Stomach (tissue), 8 donors: ENCODE measurements at regions not wholly inside any gene's neighbourhood (a gene's known extent, or its start where the extent isn't known, plus 50 kb on each side); places are given as distances from the start of the nearest gene placed in this dataset.

Source experiments
- DNase-seq, 2 donors: peaks; one replicate each; pipeline versions ENCODE4 v3.0.0 to v3.0.0-alpha.2; 2013 to 2019
- H3K27ac ChIP-seq, 5 donors: fragments of 200-600 bp in 4 of 5; sonication (generic) in 4 of 5; one replicate each; pipeline ENCODE4 v1.5.1; 2013 to 2019; ENCODE audit warnings: mild to moderate bottlenecking in 1 of 5, moderate library complexity in 1 of 5
- H3K27me3 ChIP-seq, 3 donors: fragments of 200-600 bp; sonication (generic); one replicate each; pipeline ENCODE4 v1.5.1; 2017 to 2019; ENCODE audit warnings: mixed run types in 1 of 3
- H3K36me3 ChIP-seq, 4 donors: fragments of 200-600 bp; sonication (generic); 1 replicate in 3 of 4; 2 replicates in 1 of 4; pipeline ENCODE4 v1.5.1; 2016 to 2019
- H3K4me1 ChIP-seq, 4 donors: fragments of 200-600 bp; sonication (generic); one replicate each; pipeline ENCODE4 v1.5.1; 2016 to 2019
- H3K4me3 ChIP-seq, 4 donors: fragments of 200-600 bp; sonication (generic) in 3 of 4; one replicate each; pipeline ENCODE4 v1.5.1; 2016 to 2019; ENCODE audit warnings: mild to moderate bottlenecking in 1 of 4
- H3K9me3 ChIP-seq, 4 donors: fragments of 200-600 bp; sonication (generic); one replicate each; pipeline ENCODE4 v1.5.1; 2016 to 2019
- EP300 ChIP-seq: sonication (generic); formaldehyde crosslinking; IDR thresholded peaks from one replicate; pipeline ENCODE4 v1.6.1; 2017; ENCODE audit warnings: antibody characterized with exemption
- POLR2A ChIP-seq, 4 donors: fragments of 450-650 bp; IDR thresholded peaks; one replicate each; pipeline ENCODE4 v1.6.1; 2016; ENCODE audit warnings: antibody characterized with exemption in 4 of 4, control low read depth in 2 of 4, mild to moderate bottlenecking in 1 of 4, moderate library complexity in 1 of 4
- POLR2AphosphoS5 ChIP-seq, 3 donors: sonication (generic); formaldehyde crosslinking; IDR thresholded peaks; one replicate each; pipeline ENCODE4 v1.6.1; 2016; ENCODE audit warnings: antibody characterized with exemption in 3 of 3
- WGBS, 5 donors: extraction: QIAGEN DNeasy Blood & Tissue Kit in 3 of 5; methylation state at CpG; one replicate each; pipeline versions ENCODE4 v1.1.5 to v1.1.7; 2013 to 2018; 5-methylcytosine and 5-hydroxymethylcytosine counted together
- intact Hi-C: fragments of 100-400 bp; cut with DNase I; formaldehyde crosslinking; loops from one replicate; pipeline ENCODE4 v1.15.1; 2023; ENCODE audit warnings: low total_unique reads
- TF ChIP-seq, protein P1 (sequence below), 7 experiments: fragments of 450-650 bp in 4 of 7; fragments of 200-600 bp in 3 of 7; sonication (generic) in 3 of 7; IDR thresholded peaks; one replicate each; pipeline ENCODE4 v1.5.1; 2016 to 2019; ENCODE audit warnings: antibody characterized with exemption in 7 of 7, control low read depth in 2 of 7, mild to moderate bottlenecking in 1 of 7
- donor health status: healthy with polysubstance abuse.
- donor health status: Bipolar disorder and iron deficiency.
- donor health status: healthy.

DNA sequence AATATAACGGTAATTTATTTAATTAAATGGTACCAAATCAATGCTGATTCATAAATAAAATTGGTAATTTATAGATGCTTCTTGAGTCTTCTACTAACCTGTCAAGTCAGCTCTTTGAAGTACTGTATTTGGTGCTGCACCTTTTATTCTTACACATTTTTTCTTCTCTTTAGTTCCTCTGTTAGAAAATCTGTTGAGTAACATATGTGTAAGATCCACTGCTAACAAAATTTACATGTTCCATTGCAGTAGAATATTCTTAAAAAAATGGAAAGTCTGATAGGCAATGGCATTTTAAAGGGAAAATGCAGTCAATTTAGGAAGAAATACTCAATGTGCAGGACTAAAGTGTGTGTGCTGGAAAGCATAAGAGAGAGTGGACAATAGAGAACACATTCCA lies 936.6 kb downstream of the ZPLD1 start:
- peaks cover 0 to 7% (median 0%) of the 10 kb centered on the region in 4 donors for H3K9me3 ChIP-seq
- WGBS, 5 donors, result 0 to 68% (median 64%) methylated on average over 1 of the region's 1 CpG
- H3K4me3 ChIP-seq, result no peak overlapping the region
- no peaks in the 10 kb centered on the region for H3K4me1 ChIP-seq
- TF ChIP-seq, protein P1, sequence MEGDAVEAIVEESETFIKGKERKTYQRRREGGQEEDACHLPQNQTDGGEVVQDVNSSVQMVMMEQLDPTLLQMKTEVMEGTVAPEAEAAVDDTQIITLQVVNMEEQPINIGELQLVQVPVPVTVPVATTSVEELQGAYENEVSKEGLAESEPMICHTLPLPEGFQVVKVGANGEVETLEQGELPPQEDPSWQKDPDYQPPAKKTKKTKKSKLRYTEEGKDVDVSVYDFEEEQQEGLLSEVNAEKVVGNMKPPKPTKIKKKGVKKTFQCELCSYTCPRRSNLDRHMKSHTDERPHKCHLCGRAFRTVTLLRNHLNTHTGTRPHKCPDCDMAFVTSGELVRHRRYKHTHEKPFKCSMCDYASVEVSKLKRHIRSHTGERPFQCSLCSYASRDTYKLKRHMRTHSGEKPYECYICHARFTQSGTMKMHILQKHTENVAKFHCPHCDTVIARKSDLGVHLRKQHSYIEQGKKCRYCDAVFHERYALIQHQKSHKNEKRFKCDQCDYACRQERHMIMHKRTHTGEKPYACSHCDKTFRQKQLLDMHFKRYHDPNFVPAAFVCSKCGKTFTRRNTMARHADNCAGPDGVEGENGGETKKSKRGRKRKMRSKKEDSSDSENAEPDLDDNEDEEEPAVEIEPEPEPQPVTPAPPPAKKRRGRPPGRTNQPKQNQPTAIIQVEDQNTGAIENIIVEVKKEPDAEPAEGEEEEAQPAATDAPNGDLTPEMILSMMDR (IDR thresholded peaks at IDR 0.05), result no peak
- TF ChIP-seq EP300 (no peak), POLR2AphosphoS5 (IDR thresholded peaks at IDR 0.05) (no peak), POLR2A (IDR thresholded peaks at IDR 0.05) (no peak)
- no peak overlapping the region for H3K27ac ChIP-seq
- intact Hi-C loops, result no loop called here
- DNase-seq, result no peak
- no peaks in the 10 kb centered on the region for H3K27me3 ChIP-seq
- no peaks in the 10 kb centered on the region for H3K36me3 ChIP-seq

DNA sequence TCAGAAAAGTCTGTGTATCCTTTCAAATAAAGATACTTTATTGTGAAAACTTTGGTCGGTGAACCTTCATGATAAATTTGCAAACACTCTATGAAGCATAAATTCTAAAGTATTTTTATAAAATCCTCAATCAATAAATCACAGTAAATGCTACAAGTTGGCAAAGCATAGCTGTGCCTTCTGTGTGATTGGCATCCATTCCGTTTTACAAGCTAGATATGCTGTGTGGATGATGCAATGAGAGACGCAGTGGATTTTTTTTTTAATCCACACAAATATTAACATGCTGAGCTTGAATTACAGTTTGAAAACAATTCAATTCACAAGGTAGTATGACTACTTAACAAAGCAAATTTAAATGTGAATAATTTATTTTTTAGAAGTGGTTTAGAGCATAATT lies 937.2 kb downstream of the ZPLD1 start:
- Histone ChIP-seq H3K4me1 (no peaks in the 10 kb centered on the region), H3K27ac (no peak overlapping the region)

DNA sequence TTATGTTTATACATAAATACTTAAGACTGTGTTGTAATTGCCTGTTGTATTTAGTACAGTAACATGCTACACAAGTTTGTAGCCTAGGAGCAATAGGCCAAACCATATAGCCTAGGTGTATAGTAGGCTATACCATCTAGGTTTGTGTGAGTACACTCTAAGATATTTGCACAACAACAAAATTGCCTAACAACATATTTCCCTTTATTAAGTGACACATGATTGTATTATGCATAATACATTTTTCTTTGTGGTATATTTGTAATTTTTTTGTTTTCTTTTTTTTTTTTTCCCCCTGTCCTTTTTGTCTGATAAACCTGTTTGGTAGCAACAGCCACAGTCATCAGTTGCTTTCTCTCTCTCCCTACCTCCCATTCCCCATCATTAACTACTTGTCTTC lies 945.6 kb downstream of the ZPLD1 start:
- H3K4me1 ChIP-seq, result no peaks in the 10 kb centered on the region
- DNase-seq, result no peak
- H3K36me3 ChIP-seq, result no peaks in the 10 kb centered on the region
- peaks cover 0 to 3% (median 0%) of the 10 kb centered on the region in 4 donors for H3K9me3 ChIP-seq
- intact Hi-C loops, result no loop called here
- H3K27ac ChIP-seq, result no peak overlapping the region
- no peaks in the 10 kb centered on the region for H3K27me3 ChIP-seq
- no peak overlapping the region for H3K4me3 ChIP-seq
- TF ChIP-seq POLR2AphosphoS5 (IDR thresholded peaks at IDR 0.05), result no peak
- TF ChIP-seq POLR2A (IDR thresholded peaks at IDR 0.05), result no peak
- TF ChIP-seq EP300, result no peak
- TF ChIP-seq, protein P1 (IDR thresholded peaks at IDR 0.05), result no peak

More for the DNA sequence above, 937.2 kb downstream of the ZPLD1 start:
- no peak overlapping the region for H3K4me3 ChIP-seq
- WGBS, 5 donors, result 74 to 78% (median 76%) methylated on average over 3 of the region's 3 CpGs
- intact Hi-C loops, result no loop called here
- TF ChIP-seq POLR2A (IDR thresholded peaks at IDR 0.05), result no peak
- TF ChIP-seq EP300, result no peak
- no peak for TF ChIP-seq POLR2AphosphoS5 (IDR thresholded peaks at IDR 0.05)
- TF ChIP-seq, protein P1 (IDR thresholded peaks at IDR 0.05), result no peak
- DNase-seq, result no peak
- H3K36me3 ChIP-seq, result no peaks in the 10 kb centered on the region
- peaks cover 0 to 7% (median 1%) of the 10 kb centered on the region in 4 donors for H3K9me3 ChIP-seq
- no peaks in the 10 kb centered on the region for H3K27me3 ChIP-seq

DNA sequence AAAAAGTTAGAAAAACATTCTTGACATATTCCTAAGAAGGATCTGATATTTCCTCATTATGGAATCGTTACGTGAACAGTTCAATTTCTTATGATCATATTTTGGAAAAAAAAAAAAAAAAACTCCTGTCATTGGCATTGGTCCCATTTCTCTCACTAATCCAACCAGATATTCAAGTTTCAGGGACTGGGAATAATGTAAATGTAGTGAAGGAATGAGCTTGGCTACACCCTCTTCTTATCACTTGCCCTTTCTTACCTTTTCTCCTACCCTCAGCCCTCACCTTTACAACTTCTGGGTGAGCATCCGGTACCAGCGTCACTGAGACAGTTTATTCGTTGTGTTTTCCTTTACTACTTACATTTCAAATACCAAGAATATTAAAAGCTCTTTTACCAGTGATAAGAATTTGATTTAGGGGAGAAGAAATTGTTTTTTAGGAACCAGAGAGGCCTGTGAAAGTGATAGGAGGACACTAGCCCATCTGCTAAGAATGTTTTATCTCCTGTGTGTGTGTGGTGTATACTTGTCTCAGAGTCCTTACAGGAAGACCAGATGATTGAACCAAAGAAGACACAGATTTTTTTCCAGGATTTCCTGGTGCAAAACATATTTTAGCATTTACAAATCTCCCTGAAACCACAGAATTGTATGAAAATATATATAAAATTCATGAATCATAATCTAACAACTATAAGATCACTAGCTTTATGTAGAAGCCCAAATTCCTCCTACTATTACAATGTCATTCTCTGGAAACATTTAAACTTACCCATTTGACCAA lies 946.7 kb downstream of the ZPLD1 start:
- intact Hi-C loops, result no loop called here
- H3K9me3 ChIP-seq, result peaks cover 0 to 3% (median 0%) of the 10 kb centered on the region in 4 donors
- no peaks in the 10 kb centered on the region for H3K4me1 ChIP-seq
- 20 to 47% (median 45%) methylated on average over 5 of the region's 5 CpGs for WGBS, 5 donors
- no peak overlapping the region for H3K27ac ChIP-seq
- no peaks in the 10 kb centered on the region for H3K36me3 ChIP-seq
- peak in 1 of 2 donors; percentile 71 for DNase-seq
- TF ChIP-seq POLR2AphosphoS5 (IDR thresholded peaks at IDR 0.05), result no peak
- no peak for TF ChIP-seq POLR2A (IDR thresholded peaks at IDR 0.05)
- TF ChIP-seq, protein P1 (IDR thresholded peaks at IDR 0.05), result no peak
- no peak for TF ChIP-seq EP300
- no peak overlapping the region for H3K4me3 ChIP-seq
- H3K27me3 ChIP-seq, result no peaks in the 10 kb centered on the region
